Smooth muscle cell (in vitro differentiated cells): ENCODE measurements at regions not wholly inside any gene's neighbourhood (a gene's known extent, or its start where the extent isn't known, plus 50 kb on each side); places are given as distances from the start of the nearest gene placed in this dataset.
"Not testable (repeated sequence)": the region's sequence is repeated elsewhere in the genome, so short reads cannot be mapped to it uniquely, and the experiment has no call there.

ENCODE experiments used
- DNase-seq: peaks from one replicate; lab custom pipeline; 2025; ENCODE audit not compliant: unreplicated experiment; lab: John Stamatoyannopoulos, UW
- H2AFZ ChIP-seq: fragments of 200-600 bp; sonication (generic); 2 replicates; pipeline ENCODE4 v1.6.0; 2016; ENCODE audit warnings: antibody characterized with exemption, low read depth, mild to moderate bottlenecking
- H3F3A ChIP-seq: fragments of 200-600 bp; sonication (generic); 2 replicates; pipeline ENCODE4 v1.6.0; 2017; ENCODE audit warnings: antibody characterized with exemption, low read depth
- H3K27ac ChIP-seq: fragments of 200-600 bp; sonication (generic); 2 replicates; pipeline ENCODE4 v1.5.1; 2016; ENCODE audit warnings: low read depth, mild to moderate bottlenecking
- H3K27me3 ChIP-seq: fragments of 200-600 bp; sonication (generic); 2 replicates; pipeline ENCODE4 v1.6.1; 2016; ENCODE audit warnings: low read depth, mild to moderate bottlenecking
- H3K36me3 ChIP-seq: fragments of 200-600 bp; sonication (generic); 2 replicates; pipeline ENCODE4 v1.5.1; 2016; ENCODE audit warnings: low read depth
- H3K4me1 ChIP-seq: fragments of 200-600 bp; sonication (generic); 2 replicates; pipeline ENCODE4 v1.5.1; 2016; ENCODE audit warnings: low read depth
- H3K4me2 ChIP-seq: fragments of 200-600 bp; sonication (generic); 2 replicates; pipeline ENCODE4 v1.6.0; 2016; ENCODE audit warnings: mild to moderate bottlenecking
- H3K4me3 ChIP-seq: fragments of 200-600 bp; sonication (generic); 2 replicates; pipeline ENCODE4 v1.5.1; 2016; ENCODE audit warnings: mild to moderate bottlenecking
- H3K79me2 ChIP-seq: fragments of 200-600 bp; sonication (generic); 2 replicates; pipeline ENCODE4 v1.6.0; 2016; ENCODE audit warnings: low read depth, mild to moderate bottlenecking
- H3K9ac ChIP-seq: fragments of 200-600 bp; sonication (generic); 2 replicates; pipeline ENCODE4 v1.6.0; 2016; ENCODE audit warnings: low read depth
- H3K9me3 ChIP-seq: fragments of 200-600 bp; sonication (generic); replicated peaks from 2 replicates; pipeline ENCODE4 v1.5.1; 2016; ENCODE audit warnings: low read depth
- H4K20me1 ChIP-seq: fragments of 200-600 bp; sonication (generic); 2 replicates; pipeline ENCODE4 v1.6.0; 2016; ENCODE audit warnings: low read depth
- WGBS: methylation state at CpG from one replicate; pipeline ENCODE4 v1.1.7; 2016; ENCODE audit warnings: low lambda C conversion rate; 5-methylcytosine and 5-hydroxymethylcytosine counted together
- TF ChIP-seq, protein P1 (sequence below): fragments of 200-600 bp; sonication (generic); IDR thresholded peaks from 2 replicates; pipeline ENCODE4 v1.5.1; 2017; ENCODE audit warnings: borderline replicate concordance, mild to moderate bottlenecking, antibody characterized with exemption; ENCODE audit not compliant: insufficient read depth, poor library complexity, severe bottlenecking

DNA sequence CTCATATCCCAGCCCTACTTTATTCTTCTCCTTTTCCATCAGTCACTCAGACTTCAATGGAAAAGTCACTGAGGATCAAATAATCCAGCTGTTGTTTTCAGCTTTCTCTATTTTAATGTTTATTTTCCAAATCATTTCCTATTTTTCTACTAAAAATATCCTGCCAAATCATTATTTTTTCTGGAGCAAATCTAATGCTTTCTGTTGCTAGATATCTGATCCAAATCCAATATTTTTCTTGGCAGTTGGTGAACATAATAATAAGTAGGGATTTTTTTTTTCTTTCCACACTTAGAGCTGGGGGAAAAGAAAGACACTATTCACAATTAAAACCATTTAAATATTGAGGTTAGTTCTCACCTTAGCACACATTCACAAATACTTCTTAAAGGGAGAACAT lies 656.1 kb downstream of the DACH1 start:
- H3K27ac ChIP-seq: no peak overlapping the region
- no peak overlapping the region for H3K4me3 ChIP-seq
- TF ChIP-seq, protein P1, sequence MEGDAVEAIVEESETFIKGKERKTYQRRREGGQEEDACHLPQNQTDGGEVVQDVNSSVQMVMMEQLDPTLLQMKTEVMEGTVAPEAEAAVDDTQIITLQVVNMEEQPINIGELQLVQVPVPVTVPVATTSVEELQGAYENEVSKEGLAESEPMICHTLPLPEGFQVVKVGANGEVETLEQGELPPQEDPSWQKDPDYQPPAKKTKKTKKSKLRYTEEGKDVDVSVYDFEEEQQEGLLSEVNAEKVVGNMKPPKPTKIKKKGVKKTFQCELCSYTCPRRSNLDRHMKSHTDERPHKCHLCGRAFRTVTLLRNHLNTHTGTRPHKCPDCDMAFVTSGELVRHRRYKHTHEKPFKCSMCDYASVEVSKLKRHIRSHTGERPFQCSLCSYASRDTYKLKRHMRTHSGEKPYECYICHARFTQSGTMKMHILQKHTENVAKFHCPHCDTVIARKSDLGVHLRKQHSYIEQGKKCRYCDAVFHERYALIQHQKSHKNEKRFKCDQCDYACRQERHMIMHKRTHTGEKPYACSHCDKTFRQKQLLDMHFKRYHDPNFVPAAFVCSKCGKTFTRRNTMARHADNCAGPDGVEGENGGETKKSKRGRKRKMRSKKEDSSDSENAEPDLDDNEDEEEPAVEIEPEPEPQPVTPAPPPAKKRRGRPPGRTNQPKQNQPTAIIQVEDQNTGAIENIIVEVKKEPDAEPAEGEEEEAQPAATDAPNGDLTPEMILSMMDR: no peak
- no peak overlapping the region for H3K9ac ChIP-seq
- H3K27me3 ChIP-seq: no peaks in the 10 kb centered on the region
- no peak overlapping the region for H2AFZ ChIP-seq
- no peak overlapping the region for H3K4me2 ChIP-seq
- no peaks in the 10 kb centered on the region for H3K36me3 ChIP-seq
- no peaks in the 10 kb centered on the region for H3F3A ChIP-seq
- no peaks in the 10 kb centered on the region for H3K9me3 ChIP-seq
- no peaks in the 10 kb centered on the region for H3K4me1 ChIP-seq
- DNase-seq: no peak
- H3K79me2 ChIP-seq: no peaks in the 10 kb centered on the region
- no peaks in the 10 kb centered on the region for H4K20me1 ChIP-seq

DNA sequence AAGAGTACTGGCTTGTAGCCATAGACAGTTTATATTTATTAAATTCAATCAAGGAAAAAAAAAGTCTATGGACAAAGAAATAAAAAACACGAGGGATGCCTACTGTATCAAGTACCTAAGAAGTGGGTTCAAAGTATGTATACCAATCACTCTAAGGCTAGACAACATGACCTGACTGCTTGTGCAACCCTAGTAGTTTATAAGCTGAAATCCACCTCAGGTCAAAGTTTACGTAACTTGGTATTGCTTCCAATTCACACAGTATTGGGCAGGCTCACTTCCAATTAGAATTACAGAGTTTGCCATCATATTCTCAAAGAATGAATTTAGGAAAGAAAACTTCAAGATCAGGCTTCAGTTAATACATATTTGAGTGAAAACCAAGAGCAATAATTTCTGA lies 657.8 kb downstream of the DACH1 start:
- Histone ChIP-seq H3K79me2 (no peaks in the 10 kb centered on the region), H2AFZ (no peak overlapping the region), H4K20me1 (no peaks in the 10 kb centered on the region), H3K4me3 (no peak overlapping the region), H3K9me3 (no peaks in the 10 kb centered on the region), H3F3A (no peaks in the 10 kb centered on the region), H3K27ac (no peak overlapping the region), H3K27me3 (no peaks in the 10 kb centered on the region), H3K4me2 (no peak overlapping the region), H3K4me1 (no peaks in the 10 kb centered on the region), H3K9ac (no peak overlapping the region), H3K36me3 (no peaks in the 10 kb centered on the region)
- 97% methylated on average over 2 of the region's 2 CpGs for WGBS
- TF ChIP-seq, protein P1: no peak
- DNase-seq: no peak

DNA sequence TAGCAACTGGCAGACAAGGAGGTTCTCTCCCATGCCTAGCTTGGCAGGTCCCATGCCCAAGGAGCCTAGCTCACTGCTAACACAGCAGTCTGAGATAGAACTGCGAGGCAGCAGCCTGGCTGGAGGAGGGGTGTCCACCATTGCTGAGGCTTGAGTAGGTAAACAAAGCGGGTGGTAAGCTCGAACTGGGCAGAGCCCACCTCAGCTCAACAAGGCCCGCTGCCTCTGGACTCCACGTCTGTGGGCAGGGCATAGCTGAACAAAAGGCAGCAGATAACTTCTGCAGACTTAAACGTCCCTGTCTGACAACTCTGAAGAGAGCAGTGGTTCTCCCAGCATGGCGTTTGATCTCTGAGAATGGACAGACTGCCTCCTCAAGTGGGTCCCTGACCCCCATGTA lies 682.4 kb downstream of the DACH1 start:
- H3K4me2 ChIP-seq, H3K4me3 ChIP-seq, H3K27ac ChIP-seq, H3K4me1 ChIP-seq, H4K20me1 ChIP-seq, H3K79me2 ChIP-seq, H3K36me3 ChIP-seq, H2AFZ ChIP-seq, H3K27me3 ChIP-seq, DNase-seq, H3K9me3 ChIP-seq, H3F3A ChIP-seq, H3K9ac ChIP-seq: not testable (repeated sequence)
- WGBS: 89% methylated on average over 7 of the region's 7 CpGs

DNA sequence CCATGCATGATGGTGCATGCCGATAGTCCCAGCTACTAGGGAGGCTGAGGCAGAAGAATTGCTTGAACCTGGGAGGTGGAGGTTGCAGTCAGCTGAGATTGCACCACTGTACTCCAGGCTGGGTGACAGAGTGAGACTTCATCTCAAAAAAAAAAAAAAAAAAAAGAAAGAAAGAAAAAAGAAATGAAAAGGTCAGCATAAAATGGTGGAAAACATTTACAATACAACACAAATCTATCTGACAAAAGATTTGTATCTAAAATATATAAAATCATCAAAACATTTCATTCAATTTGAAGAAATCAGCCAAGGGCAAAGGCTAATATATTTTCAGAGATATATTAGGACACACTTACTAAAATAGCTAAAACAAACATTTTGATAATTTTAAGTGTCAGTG lies 683.7 kb downstream of the DACH1 start:
- H3K27me3 ChIP-seq, H3K9ac ChIP-seq, H3K36me3 ChIP-seq, H3K4me2 ChIP-seq, H3F3A ChIP-seq, H3K9me3 ChIP-seq, H3K79me2 ChIP-seq, DNase-seq, H3K4me3 ChIP-seq, H4K20me1 ChIP-seq, H2AFZ ChIP-seq, H3K27ac ChIP-seq, H3K4me1 ChIP-seq: not testable (repeated sequence)
- 93% methylated on average over 1 of the region's 1 CpG for WGBS

DNA sequence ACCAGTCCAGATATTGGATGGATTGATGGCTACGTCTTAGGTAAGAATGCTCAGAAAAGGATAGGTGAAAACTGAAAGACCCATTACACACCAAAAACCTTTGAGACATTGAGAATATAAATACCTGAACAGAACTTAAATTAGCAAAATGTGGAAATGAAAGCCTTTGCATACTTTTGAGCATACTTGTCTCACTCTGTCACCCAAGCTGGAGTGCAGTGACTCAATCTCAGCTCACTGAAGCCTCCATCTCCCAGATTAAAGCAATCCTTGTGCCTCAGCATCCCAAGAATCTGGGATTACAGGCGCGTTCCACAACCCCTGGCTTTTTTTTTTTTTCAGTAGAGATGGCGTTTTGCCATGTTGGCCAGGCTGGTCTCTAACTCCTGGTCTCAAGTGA lies 695.3 kb downstream of the DACH1 start:
- Histone ChIP-seq H3K79me2 (no peaks in the 10 kb centered on the region), H3K9ac (no peak overlapping the region), H3F3A (no peaks in the 10 kb centered on the region), H3K4me2 (no peak overlapping the region), H4K20me1 (no peaks in the 10 kb centered on the region), H3K36me3 (no peaks in the 10 kb centered on the region), H3K4me3 (no peak overlapping the region), H3K27me3 (no peaks in the 10 kb centered on the region), H3K27ac (no peak overlapping the region), H3K4me1 (no peaks in the 10 kb centered on the region), H2AFZ (no peak overlapping the region), H3K9me3 (no peaks in the 10 kb centered on the region)
- TF ChIP-seq, protein P1: no peak
- DNase-seq: no peak
- WGBS: 90% methylated on average over 4 of the region's 4 CpGs
